ENCODE measurements at regions not wholly inside any gene's neighbourhood (a gene's known extent, or its start where the extent isn't known, plus 50 kb on each side); places are given as distances from the start of the nearest gene placed in this dataset.

DNA sequence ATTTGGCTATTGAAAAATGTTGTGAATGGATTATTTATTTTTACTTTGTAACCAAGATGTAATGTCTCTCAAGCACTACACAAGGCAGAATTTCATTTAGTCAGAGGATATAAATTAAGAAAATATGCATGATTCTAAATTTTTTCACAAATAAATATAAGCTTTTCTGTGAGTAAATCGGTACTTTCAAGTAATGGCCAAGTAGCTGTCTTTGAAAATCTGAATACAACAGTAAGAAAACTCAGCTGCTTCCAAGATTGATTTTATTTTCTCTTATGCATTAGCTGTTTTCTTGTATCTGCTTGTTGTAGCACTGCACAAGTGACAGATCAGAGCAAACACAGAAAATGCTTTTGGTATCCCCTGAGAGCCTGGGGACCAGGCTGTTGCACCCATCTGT is 998.5 kb upstream of the GHITM start:
- intact Hi-C loops (cut with micrococcal nuclease): no loop called here
- no peak overlapping the region for H3K27ac ChIP-seq (ENCODE audit: low read length)

GRCh38 chr10:83142074-83142563 is 997.2 kb upstream of the GHITM start:
- POLR2A ChIA-PET (ENCODE audit: unreplicated experiment): no interaction called here
- intact Hi-C loops (cut with micrococcal nuclease): no loop called here

More for the DNA sequence above, 998.5 kb upstream of the GHITM start:
- H3K9me2 ChIP-seq (replicated peaks; ENCODE audit: low read length): no peaks in the 10 kb centered on the region
- BruUV-seq (replicated peaks): no TSS peak
- H3K4me2 ChIP-seq (ENCODE audit: low read length): no peak overlapping the region
- H3K79me2 ChIP-seq (ENCODE audit: low read length): no peaks in the 10 kb centered on the region
- no peak for TF ChIP-seq EZH2phosphoT487 (IDR thresholded peaks at IDR 0.05; ENCODE audit: borderline replicate concordance, low read length)
- TF ChIP-seq EZH2 (IDR thresholded peaks at IDR 0.05; ENCODE audit: low read length, unreplicated experiment): no peak
- TF ChIP-seq, protein P1, sequence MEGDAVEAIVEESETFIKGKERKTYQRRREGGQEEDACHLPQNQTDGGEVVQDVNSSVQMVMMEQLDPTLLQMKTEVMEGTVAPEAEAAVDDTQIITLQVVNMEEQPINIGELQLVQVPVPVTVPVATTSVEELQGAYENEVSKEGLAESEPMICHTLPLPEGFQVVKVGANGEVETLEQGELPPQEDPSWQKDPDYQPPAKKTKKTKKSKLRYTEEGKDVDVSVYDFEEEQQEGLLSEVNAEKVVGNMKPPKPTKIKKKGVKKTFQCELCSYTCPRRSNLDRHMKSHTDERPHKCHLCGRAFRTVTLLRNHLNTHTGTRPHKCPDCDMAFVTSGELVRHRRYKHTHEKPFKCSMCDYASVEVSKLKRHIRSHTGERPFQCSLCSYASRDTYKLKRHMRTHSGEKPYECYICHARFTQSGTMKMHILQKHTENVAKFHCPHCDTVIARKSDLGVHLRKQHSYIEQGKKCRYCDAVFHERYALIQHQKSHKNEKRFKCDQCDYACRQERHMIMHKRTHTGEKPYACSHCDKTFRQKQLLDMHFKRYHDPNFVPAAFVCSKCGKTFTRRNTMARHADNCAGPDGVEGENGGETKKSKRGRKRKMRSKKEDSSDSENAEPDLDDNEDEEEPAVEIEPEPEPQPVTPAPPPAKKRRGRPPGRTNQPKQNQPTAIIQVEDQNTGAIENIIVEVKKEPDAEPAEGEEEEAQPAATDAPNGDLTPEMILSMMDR (conservative IDR thresholded peaks at IDR 0.05; ENCODE audit: low read depth, low read length): no peak
- no peak overlapping the region for H2AFZ ChIP-seq (ENCODE audit: low read length)
- H3F3A ChIP-seq (ENCODE audit: low read length, unreplicated experiment): no peaks in the 10 kb centered on the region
- no peak for DNase-seq
- no peak overlapping the region for H3K9ac ChIP-seq (ENCODE audit: low read length)
- ChIA-PET POLR2A (ENCODE audit: unreplicated experiment) (no interaction called here), CTCF (no interaction called here)
- ATAC-seq: no peak
- no peaks in the 10 kb centered on the region for H4K20me1 ChIP-seq (ENCODE audit: low read length)
- H3K27me3 ChIP-seq (ENCODE audit: low read length): no peaks in the 10 kb centered on the region
- H3K9me3 ChIP-seq (ENCODE audit: low read length): no peaks in the 10 kb centered on the region
- no peaks in the 10 kb centered on the region for H3K4me1 ChIP-seq (ENCODE audit: insufficient read depth, low read length)
- no peak overlapping the region for H3K4me3 ChIP-seq (ENCODE audit: low read length)
- no peaks in the 10 kb centered on the region for H3K36me3 ChIP-seq (ENCODE audit: low read depth, low read length)

DNA sequence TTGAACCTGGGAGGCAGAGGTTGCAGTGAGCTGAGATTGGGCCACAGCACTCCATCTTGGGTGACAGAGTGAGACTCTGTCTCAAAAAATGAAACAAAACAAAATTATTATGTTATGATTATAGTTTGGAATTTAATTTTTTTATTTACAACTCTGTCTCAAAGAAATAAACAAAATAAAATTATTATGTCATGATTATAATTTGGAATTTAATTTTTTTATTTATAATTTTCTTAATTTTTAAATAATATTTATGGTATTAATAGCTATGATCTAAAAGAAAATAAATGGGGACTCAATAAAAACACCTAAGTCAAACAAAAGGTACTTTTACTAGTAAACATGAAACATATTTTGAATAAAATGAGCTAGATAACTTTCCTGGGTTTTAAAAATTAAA is 994.8 kb upstream of the GHITM start:
- Histone ChIP-seq H3K27me3 (ENCODE audit: low read length) (no peaks in the 10 kb centered on the region), H3K4me2 (ENCODE audit: low read length) (no peak overlapping the region), H3K9ac (ENCODE audit: low read length) (no peak overlapping the region), H4K20me1 (ENCODE audit: low read length) (no peaks in the 10 kb centered on the region), H3K27ac (ENCODE audit: low read length) (no peak overlapping the region), H3K4me3 (ENCODE audit: low read length) (no peak overlapping the region), H3K79me2 (ENCODE audit: low read length) (no peaks in the 10 kb centered on the region), H3K4me1 (ENCODE audit: insufficient read depth, low read length) (no peaks in the 10 kb centered on the region), H2AFZ (ENCODE audit: low read length) (no peak overlapping the region), H3K9me3 (ENCODE audit: low read length) (no peaks in the 10 kb centered on the region), H3K36me3 (ENCODE audit: low read depth, low read length) (no peaks in the 10 kb centered on the region), H3F3A (ENCODE audit: low read length, unreplicated experiment) (no peaks in the 10 kb centered on the region), H3K9me2 (replicated peaks; ENCODE audit: low read length) (no peaks in the 10 kb centered on the region)
- intact Hi-C loops (cut with micrococcal nuclease): no loop called here
- no peak for TF ChIP-seq EZH2 (IDR thresholded peaks at IDR 0.05; ENCODE audit: low read length, unreplicated experiment)
- no peak for TF ChIP-seq EZH2phosphoT487 (IDR thresholded peaks at IDR 0.05; ENCODE audit: borderline replicate concordance, low read length)
- TF ChIP-seq, protein P1 (conservative IDR thresholded peaks at IDR 0.05; ENCODE audit: low read depth, low read length): no peak
- no TSS peak for BruUV-seq (replicated peaks)
- no peak for ATAC-seq
- CTCF ChIA-PET: no interaction called here
- no peak for DNase-seq
- POLR2A ChIA-PET (ENCODE audit: unreplicated experiment): no interaction called here

More at GRCh38 chr10:83142074-83142563, 997.2 kb upstream of the GHITM start:
- Histone ChIP-seq H3K9ac (ENCODE audit: low read length) (no peak overlapping the region), H3K36me3 (ENCODE audit: low read depth, low read length) (no peaks in the 10 kb centered on the region), H3K79me2 (ENCODE audit: low read length) (no peaks in the 10 kb centered on the region), H3K9me3 (ENCODE audit: low read length) (no peaks in the 10 kb centered on the region), H3K27me3 (ENCODE audit: low read length) (no peaks in the 10 kb centered on the region), H3F3A (ENCODE audit: low read length, unreplicated experiment) (no peaks in the 10 kb centered on the region), H2AFZ (ENCODE audit: low read length) (no peak overlapping the region), H3K4me1 (ENCODE audit: insufficient read depth, low read length) (no peaks in the 10 kb centered on the region), H4K20me1 (ENCODE audit: low read length) (no peaks in the 10 kb centered on the region), H3K9me2 (replicated peaks; ENCODE audit: low read length) (no peaks in the 10 kb centered on the region), H3K4me3 (ENCODE audit: low read length) (no peak overlapping the region), H3K4me2 (ENCODE audit: low read length) (no peak overlapping the region), H3K27ac (ENCODE audit: low read length) (no peak overlapping the region)
- DNase-seq (no peak), ATAC-seq (no peak)
- CTCF ChIA-PET: no interaction called here
- BruUV-seq (replicated peaks): no TSS peak
- TF ChIP-seq EZH2phosphoT487 (IDR thresholded peaks at IDR 0.05; ENCODE audit: borderline replicate concordance, low read length): no peak
- TF ChIP-seq, protein P1 (conservative IDR thresholded peaks at IDR 0.05; ENCODE audit: low read depth, low read length): no peak
- TF ChIP-seq EZH2 (IDR thresholded peaks at IDR 0.05; ENCODE audit: low read length, unreplicated experiment): no peak

Data from PC-3 (cell line).